B cell (primary cell): ENCODE measurements at regions not wholly inside any gene's neighbourhood (a gene's known extent, or its start where the extent isn't known, plus 50 kb on each side); places are given as distances from the start of the nearest gene placed in this dataset.

Source experiments
- ATAC-seq: fragments of 200-7000 bp; cut with Tn5 transposase; one replicate; pipeline ENCODE4 v1.10.0; 2021; ENCODE audit warnings: low read depth, mild to moderate bottlenecking, moderate number of reproducible peaks, moderate library complexity
- CTCF ChIA-PET: fragments of 350-600 bp; sonication (Branson Sonifier 250); formaldehyde crosslinking; loops from one replicate; lab custom pipeline; 2021; ENCODE audit warnings: antibody characterized with exemption, inconsistent platforms; lab: Charles Lee
- POLR2A ChIA-PET: fragments of 350-600 bp; sonication (Branson Sonifier 250); formaldehyde crosslinking; loops from one replicate; lab custom pipeline; 2021; ENCODE audit warnings: antibody characterized with exemption; lab: Charles Lee
- DNase-seq: peaks from one replicate; pipeline ENCODE4 v3.0.0; 2013
- H2AFZ ChIP-seq: 2 replicates; pipeline ENCODE4 v1.6.1; 2012; ENCODE audit warnings: mild to moderate bottlenecking, low read depth, low read length; ENCODE audit not compliant: insufficient read depth, poor library complexity, severe bottlenecking
- H3K27ac ChIP-seq, 2 donors: 1 replicate in 1 of 2; 2 replicates in 1 of 2; pipeline ENCODE4 v1.5.1; 2012 to 2013; ENCODE audit warnings: low read length in 2 of 2, mild to moderate bottlenecking in 2 of 2, moderate library complexity in 1 of 2
- H3K27me3 ChIP-seq, 4 experiments: fragments of 200-600 bp in 1 of 4; sonication (generic) in 1 of 4; replicated peaks in 1 of 4; 1 replicate in 2 of 4; 2 replicates in 2 of 4; pipeline versions ENCODE4 v1.6.1 to v1.7.0; 2013 to 2016; ENCODE audit warnings: low read length in 3 of 4, mild to moderate bottlenecking in 2 of 4, mixed read lengths in 1 of 4, moderate library complexity in 1 of 4; ENCODE audit not compliant: insufficient read depth in 4 of 4, control insufficient read depth in 3 of 4; ENCODE audit errors: control extremely low read depth in 1 of 4
- H3K36me3 ChIP-seq, 2 experiments: replicated peaks in 1 of 2; 1 replicate in 1 of 2; 2 replicates in 1 of 2; pipeline versions ENCODE4 v1.6.1 to v1.7.1; 2013; ENCODE audit warnings: low read length in 1 of 2; ENCODE audit not compliant: insufficient read depth in 2 of 2, control insufficient read depth in 1 of 2; ENCODE audit errors: control extremely low read depth in 1 of 2, extremely low read depth in 1 of 2
- H3K4me1 ChIP-seq, 2 donors: fragments of 200-600 bp in 1 of 2; sonication (generic) in 1 of 2; 1 replicate in 1 of 2; 2 replicates in 1 of 2; pipeline versions ENCODE4 v1.5.1 to v1.6.1; 2013 to 2017; ENCODE audit warnings: low read length in 2 of 2; ENCODE audit not compliant: control insufficient read depth in 2 of 2, insufficient read depth in 2 of 2
- H3K4me2 ChIP-seq: replicated peaks from 2 replicates; pipeline ENCODE3; 2012; ENCODE audit warnings: mild to moderate bottlenecking, low read depth, low read length; ENCODE audit not compliant: poor library complexity, severe bottlenecking
- H3K4me3 ChIP-seq, 5 experiments: fragments of 200-600 bp in 1 of 5; sonication (generic) in 1 of 5; 1 replicate in 3 of 5; 2 replicates in 2 of 5; pipeline versions ENCODE4 v1.5.1 to v1.7.0; 2011 to 2016; ENCODE audit warnings: low read length in 4 of 5, mild to moderate bottlenecking in 4 of 5, low read depth in 2 of 5, control low read depth in 1 of 5, moderate library complexity in 1 of 5; ENCODE audit not compliant: insufficient read depth in 1 of 5; ENCODE audit errors: control extremely low read depth in 1 of 5, extremely low read depth in 1 of 5
- H3K79me2 ChIP-seq: fragments of 200-600 bp; sonication (generic); one replicate; pipeline ENCODE4 v1.6.0; 2016; ENCODE audit warnings: low read length; ENCODE audit not compliant: control insufficient read depth, insufficient read depth
- H3K9ac ChIP-seq: fragments of 200-600 bp; sonication (generic); 2 replicates; pipeline ENCODE4 v1.6.1; 2017; ENCODE audit warnings: mild to moderate bottlenecking, low read length, moderate library complexity
- H3K9me3 ChIP-seq, 3 donors: one replicate each; pipeline versions ENCODE4 v1.6.1 to v1.7.1; 2013; ENCODE audit warnings: low read length in 2 of 3; ENCODE audit not compliant: control insufficient read depth in 2 of 3, insufficient read depth in 1 of 3; ENCODE audit errors: control extremely low read depth in 1 of 3
- H4K20me1 ChIP-seq: 2 replicates; pipeline ENCODE4 v1.6.0; 2012; ENCODE audit warnings: mild to moderate bottlenecking, low read length; ENCODE audit not compliant: insufficient read depth, control insufficient read depth, poor library complexity, severe bottlenecking
- H3K27ac Mint-ChIP-seq: one replicate; pipeline ENCODE4 v1.8.0; 2021; ENCODE audit warnings: mixed read lengths
- H3K27me3 Mint-ChIP-seq: one replicate; pipeline ENCODE4 v1.8.0; 2021; ENCODE audit warnings: mixed read lengths
- H3K4me1 Mint-ChIP-seq: one replicate; pipeline ENCODE4 v1.8.0; 2021; ENCODE audit warnings: mixed read lengths
- H3K4me3 Mint-ChIP-seq: one replicate; pipeline ENCODE4 v1.8.0; 2021; ENCODE audit warnings: mixed read lengths
- H3K9me3 Mint-ChIP-seq: one replicate; pipeline ENCODE4 v1.8.0; 2022; ENCODE audit warnings: mixed read lengths; ENCODE audit not compliant: insufficient read depth
- CTCF ChIP-seq: fragments of 200-600 bp; IDR thresholded peaks from one replicate; pipeline ENCODE4 v1.8.0; 2022; ENCODE audit warnings: antibody characterized with exemption, mild to moderate bottlenecking
- EZH2 ChIP-seq: IDR thresholded peaks from 2 replicates; pipeline ENCODE4 v1.6.1; 2012; ENCODE audit warnings: borderline replicate concordance, low read depth, mild to moderate bottlenecking, moderate library complexity, low read length; ENCODE audit not compliant: insufficient read depth, poor library complexity, severe bottlenecking
- WGBS: methylation state at CpG from one replicate; pipeline ENCODE4 v1.1.5; 2013; ENCODE audit warnings: missing lambda C conversion rate; ENCODE audit not compliant: insufficient coverage; 5-methylcytosine and 5-hydroxymethylcytosine counted together
- intact Hi-C: fragments of 100-400 bp; cut with micrococcal nuclease; formaldehyde crosslinking; loops from one replicate; pipeline ENCODE4 v1.10.0; 2022

GRCh38 chr2:7685342-7686015 lies 768.3 kb downstream of the RNF144A start:
- ATAC-seq (no peak), DNase-seq (no peak)
- no peak overlapping the region for H2AFZ ChIP-seq
- H3K4me3 ChIP-seq = no peak overlapping the region
- intact Hi-C loops = no loop called here
- WGBS = 90% methylated on average over 2 of the region's 5 CpGs
- no peaks in the 10 kb centered on the region for H3K4me1 ChIP-seq
- CTCF ChIA-PET = no interaction called here
- no peak overlapping the region for H3K9ac ChIP-seq
- Mint-ChIP-seq H3K9me3 (no peaks in the 10 kb centered on the region), H3K4me3 (no peak overlapping the region), H3K27me3 (no peaks in the 10 kb centered on the region), H3K27ac (no peak overlapping the region), H3K4me1 (no peaks in the 10 kb centered on the region)
- H3K27ac ChIP-seq = no peak overlapping the region
- H3K9me3 ChIP-seq = no peaks in the 10 kb centered on the region
- no peak for TF ChIP-seq CTCF
- no peak for TF ChIP-seq EZH2
- no peaks in the 10 kb centered on the region for H4K20me1 ChIP-seq
- H3K79me2 ChIP-seq = no peaks in the 10 kb centered on the region
- POLR2A ChIA-PET = no interaction called here
- H3K36me3 ChIP-seq = no peaks in the 10 kb centered on the region
- H3K4me2 ChIP-seq = no peak overlapping the region
- no peaks in the 10 kb centered on the region for H3K27me3 ChIP-seq

- intact Hi-C loops = no loop called here
- Histone ChIP-seq H2AFZ (no peak overlapping the region), H4K20me1 (no peaks in the 10 kb centered on the region), H3K27me3 (no peaks in the 10 kb centered on the region), H3K4me1 (no peaks in the 10 kb centered on the region), H3K9me3 (no peaks in the 10 kb centered on the region), H3K4me3 (no peak overlapping the region), H3K9ac (no peak overlapping the region), H3K79me2 (no peaks in the 10 kb centered on the region), H3K4me2 (no peak overlapping the region), H3K27ac (no peak overlapping the region), H3K36me3 (no peaks in the 10 kb centered on the region)
- H3K4me3 Mint-ChIP-seq = no peak overlapping the region
- no peaks in the 10 kb centered on the region for H3K4me1 Mint-ChIP-seq
- ChIA-PET CTCF (no interaction called here), POLR2A (no interaction called here)
- H3K27me3 Mint-ChIP-seq = no peaks in the 10 kb centered on the region
- 100% methylated on average over 2 of the region's 3 CpGs for WGBS
- DNase-seq = no peak
- TF ChIP-seq CTCF (no peak), EZH2 (no peak)
- H3K27ac Mint-ChIP-seq = no peak overlapping the region
- no peaks in the 10 kb centered on the region for H3K9me3 Mint-ChIP-seq
- ATAC-seq = no peak
Measured at GRCh38 chr2:7686016-7686385, 768.8 kb downstream of the RNF144A start.
